ENCODE measurements at regions not wholly inside any gene's neighbourhood (a gene's known extent, or its start where the extent isn't known, plus 50 kb on each side); places are given as distances from the start of the nearest gene placed in this dataset.

DNA sequence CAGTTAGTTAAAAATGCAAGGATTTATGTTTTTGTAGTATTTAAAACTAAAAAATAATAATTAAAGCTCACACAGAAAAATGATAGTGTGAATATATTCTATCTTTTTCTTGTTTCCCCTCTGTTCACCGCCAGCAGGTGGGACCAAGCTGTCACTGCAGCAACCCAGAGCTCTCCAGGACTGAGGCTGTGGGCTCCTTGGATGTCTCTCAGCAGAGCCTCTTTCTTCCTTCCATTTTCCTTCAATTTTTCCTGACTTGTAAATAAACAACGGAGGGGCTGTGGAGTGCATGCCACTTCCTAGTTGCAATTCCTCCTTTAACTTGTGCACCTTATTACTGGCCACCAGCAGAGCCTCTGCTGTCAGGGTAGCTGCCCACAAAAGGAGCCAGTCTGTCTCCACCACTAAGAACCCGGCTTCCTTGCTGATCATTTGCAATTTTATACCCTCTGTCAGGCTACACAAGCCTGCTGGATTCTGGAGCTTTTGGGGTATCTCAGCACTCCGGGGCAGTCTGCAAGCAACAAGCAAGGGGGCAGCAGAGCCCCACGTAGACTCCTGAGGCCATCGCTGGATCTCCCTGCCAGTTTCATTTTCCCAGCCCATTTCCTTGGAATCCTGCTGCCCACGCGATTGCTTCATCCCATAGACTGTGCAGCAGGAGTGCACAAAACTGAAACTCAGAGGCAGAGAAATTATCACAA lies 1467.4 kb downstream of the C4orf33 start:
- peak; percentile 13 to 39 for DNase-seq

- DNase-seq, result no peak
Measured at GRCh38 chr4:130563889-130564418, 1468.0 kb downstream of the C4orf33 start.

DNA sequence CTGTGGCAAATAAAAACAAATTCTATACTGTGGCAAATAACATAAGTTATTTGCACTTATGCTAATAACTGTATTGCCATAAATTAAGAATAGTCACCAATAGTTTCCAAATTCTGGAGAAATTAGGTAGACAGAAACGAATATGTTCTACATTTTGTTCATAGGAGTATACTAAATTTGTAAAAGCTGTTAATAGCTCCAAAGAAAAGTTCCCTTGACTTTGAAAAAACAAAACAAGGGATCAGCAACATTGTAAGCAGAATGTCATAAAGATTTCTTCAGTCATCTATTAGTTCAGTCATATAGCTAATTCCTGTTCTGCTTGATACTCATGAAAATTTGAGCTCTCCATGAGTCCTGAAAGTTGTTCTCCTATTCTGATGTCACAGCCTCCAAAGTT lies 1472.8 kb downstream of the C4orf33 start:
- no peak for DNase-seq

- DNase-seq, result no peak
Measured at GRCh38 chr4:130573742-130574141, 1477.8 kb downstream of the C4orf33 start.

DNA sequence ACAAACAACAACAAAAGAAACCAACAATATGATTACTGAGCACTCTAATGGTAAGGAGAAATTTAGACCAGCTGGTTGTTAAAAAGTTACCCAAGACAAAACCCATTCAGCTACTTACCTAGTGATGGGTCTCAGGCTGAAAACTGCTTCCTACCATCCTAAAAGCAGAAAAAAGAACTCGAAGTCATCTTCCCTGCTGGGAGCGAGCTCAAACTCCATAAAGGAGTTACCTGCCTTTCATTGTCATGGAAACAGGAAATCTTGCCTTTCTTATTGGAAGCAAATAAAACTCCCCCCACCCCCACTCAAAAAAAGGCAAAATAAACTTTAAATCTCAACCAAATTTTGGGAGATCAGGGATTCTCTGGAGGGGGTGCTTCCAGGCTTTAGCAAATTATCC lies 1478.3 kb downstream of the C4orf33 start:
- no peak for DNase-seq

DNA sequence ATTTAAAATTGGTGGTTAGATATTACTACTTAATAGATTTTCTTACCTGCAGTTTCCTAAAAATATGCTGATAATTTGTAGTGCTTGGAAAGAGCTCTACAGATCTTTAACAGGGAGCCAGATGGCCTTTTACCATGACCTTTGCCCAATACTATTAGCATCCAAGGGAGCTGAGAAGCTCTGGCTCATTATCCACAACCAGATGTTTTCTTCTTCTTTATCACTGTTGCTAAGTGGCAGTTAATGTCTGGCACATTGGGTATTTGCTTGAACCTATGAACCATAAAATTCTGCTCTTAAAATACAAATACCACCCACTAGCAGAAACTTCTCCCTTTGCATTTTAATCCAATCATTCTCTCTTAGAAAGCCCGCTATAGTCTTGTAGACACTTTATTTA lies 1480.3 kb downstream of the C4orf33 start:
- DNase-seq, result peak in 1 of 2 experiments; percentile 0

GRCh38 chr4:130591091-130591490 lies 1495.1 kb downstream of the C4orf33 start:
- DNase-seq, result no peak

- DNase-seq, result no peak
Measured at GRCh38 chr4:130600706-130601105, 1504.8 kb downstream of the C4orf33 start.

DNA sequence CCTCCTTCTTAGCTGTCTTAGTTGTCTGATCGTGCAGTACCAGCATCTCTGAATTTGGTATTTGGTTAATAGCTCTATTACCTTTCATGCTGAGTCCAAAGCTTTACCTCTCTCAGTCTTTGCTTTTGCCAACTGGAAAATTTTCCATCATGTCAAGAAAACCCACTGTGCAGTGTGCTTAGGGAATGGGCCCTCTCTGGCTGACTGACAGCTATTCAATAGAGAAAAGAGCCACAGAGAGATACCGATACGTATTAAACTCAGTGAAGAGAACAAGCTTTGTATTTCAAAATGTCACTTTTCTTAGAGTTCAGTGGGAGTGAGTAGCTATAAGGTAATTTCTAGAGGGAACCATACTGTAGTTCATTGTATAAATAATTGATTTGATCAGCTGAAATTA lies 1507.1 kb downstream of the C4orf33 start:
- DNase-seq, result no peak

DNA sequence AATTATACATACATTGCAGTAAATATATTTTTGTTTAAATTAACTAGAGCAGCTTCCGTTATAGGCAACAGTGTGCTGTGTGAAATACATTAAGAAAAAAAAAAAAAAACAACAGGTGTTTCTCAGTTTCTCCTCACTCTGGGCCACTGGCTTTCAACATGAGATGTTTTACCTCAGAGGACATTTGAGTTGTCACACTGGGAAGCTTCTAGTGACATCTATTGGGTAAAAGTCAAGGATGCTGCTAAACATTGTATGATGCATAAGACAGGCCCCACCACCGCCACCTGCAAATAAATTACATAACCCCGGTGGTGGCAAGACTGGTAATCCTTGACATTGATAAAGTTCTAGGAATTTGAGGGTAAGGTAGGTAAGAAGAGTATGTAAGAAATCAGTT lies 1512.2 kb downstream of the C4orf33 start:
- no peak for DNase-seq

DNA sequence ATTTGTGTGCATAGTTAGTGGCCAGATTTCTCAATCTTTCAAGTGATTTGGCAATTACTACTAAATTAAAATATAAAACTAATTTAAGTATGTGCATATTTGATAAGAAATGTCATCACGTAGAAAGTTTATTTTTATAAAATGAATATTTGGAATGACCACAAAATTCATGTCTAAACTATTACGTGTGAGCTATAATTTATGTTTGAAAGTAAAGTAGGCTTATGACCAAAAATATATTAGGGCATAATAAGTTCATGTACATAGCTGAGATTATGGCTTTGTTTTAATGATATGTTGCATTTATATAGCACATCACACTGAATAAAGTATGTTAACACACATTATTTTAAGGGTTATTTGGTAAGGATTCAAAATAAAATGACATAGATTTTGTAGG lies 1532.6 kb downstream of the C4orf33 start:
- DNase-seq, result no peak

DNA sequence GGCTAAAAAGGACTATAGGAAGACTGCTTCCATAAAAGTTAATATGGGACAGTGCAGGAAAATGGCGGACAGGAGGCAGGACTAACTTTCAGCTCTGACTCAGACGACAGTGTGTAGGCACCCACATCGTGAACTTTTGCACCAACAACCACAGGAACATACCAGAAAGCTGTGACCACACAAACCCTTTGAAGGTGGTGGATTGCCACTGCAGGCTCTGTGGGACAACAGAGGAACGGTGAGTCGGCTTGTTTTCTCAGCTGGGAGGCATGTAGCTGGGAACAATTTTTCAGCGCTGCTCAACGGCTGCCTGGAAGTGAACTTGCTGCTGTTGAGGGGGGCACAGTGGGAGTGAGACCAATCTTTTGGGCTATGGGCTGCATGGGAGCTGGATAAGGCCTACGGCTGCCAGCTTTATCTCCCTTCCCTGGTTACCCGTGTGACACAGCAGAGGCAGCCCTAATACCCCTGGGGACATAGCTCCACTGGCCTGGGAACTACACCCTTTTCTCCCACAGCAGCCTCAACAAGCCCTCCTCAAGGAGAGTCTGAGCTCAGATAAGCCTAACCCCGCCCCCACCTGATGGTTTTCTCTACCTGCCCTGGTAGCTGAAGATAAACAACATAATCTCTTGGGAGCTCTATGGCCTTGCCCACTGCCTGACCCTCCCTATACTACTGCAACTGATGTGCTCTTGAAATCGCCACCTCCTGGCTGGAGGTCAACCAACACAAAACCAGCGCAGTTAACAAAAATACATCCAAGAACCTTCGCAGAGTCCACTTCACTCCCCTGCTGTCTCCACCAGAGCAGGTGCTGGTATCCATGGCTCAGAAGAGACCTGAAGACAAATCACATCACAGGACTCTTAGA lies 1537.0 kb downstream of the C4orf33 start:
- DNase-seq, result no peak

DNA sequence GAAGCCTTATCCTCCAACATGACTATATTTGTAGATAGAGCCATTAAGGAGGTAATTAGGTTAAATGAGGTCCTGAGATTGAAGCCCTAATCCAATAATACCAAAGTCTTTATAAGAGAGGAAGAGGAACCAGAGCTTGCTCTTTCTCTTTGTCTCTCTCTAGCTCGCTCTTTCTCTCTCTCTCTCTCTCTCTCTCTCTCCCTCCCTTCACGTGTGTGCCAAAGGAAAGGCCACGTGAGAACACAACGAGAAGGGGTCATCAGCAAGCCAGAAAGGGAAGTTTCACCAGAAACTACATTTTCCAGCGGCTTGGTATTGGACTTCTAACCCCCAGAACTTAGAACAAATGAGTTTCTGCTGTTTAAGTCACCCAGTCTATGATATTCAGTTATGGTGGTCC lies 1540.5 kb downstream of the C4orf33 start:
- DNase-seq, result no peak

GRCh38 chr4:130640592-130640991 lies 1544.6 kb downstream of the C4orf33 start:
- DNase-seq, result peak in 1 of 2 experiments; percentile 1

- no peak for DNase-seq
Measured at GRCh38 chr4:130646886-130647285, 1550.9 kb downstream of the C4orf33 start.

DNA sequence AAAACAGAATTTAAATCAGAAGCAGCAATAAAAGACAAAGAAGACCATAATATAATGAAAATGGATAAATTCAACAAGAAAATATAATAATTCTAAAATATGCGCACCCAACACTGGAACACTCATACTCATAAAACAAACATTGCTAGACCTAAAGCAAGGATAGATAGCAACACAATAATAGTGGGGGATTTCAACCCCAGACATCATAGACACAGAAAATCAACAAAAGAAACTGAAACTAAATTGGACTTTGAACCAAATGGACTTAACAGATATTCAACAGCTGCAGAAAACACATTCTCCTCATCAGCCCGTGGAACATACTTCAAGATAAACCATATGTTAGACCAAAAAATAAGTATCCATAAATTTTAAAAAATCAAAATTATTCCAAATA lies 1552.6 kb downstream of the C4orf33 start:
- DNase-seq, result no peak

GRCh38 chr4:130653842-130654241 lies 1557.9 kb downstream of the C4orf33 start:
- DNase-seq, result no peak

GRCh38 chr4:130659320-130659719 lies 1563.4 kb downstream of the C4orf33 start:
- no peak for DNase-seq

DNA sequence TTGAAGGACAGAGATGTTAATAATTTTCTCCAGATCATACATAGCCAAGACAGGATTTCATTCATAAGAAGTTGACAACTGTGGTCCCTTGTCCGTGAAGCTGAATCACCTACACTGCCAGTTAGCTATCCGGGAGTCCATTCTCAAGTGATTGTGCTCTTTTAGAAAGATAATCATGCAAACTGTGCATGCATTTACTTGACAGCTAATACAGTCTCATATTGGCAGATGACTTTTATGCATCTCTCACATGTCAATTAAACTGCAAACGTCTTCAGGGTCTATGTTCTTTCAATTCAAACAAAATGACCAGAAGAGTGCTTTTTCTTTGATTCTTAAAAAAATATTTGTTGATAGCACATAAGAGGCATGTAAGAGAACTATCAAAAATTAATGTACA lies 1572.9 kb downstream of the C4orf33 start:
- no peak for DNase-seq

GRCh38 chr4:130675266-130675665 lies 1579.3 kb downstream of the C4orf33 start:
- DNase-seq, result peak in 1 of 2 experiments; percentile 3

GRCh38 chr4:130689181-130689580 lies 1593.2 kb downstream of the C4orf33 start:
- DNase-seq, result no peak

DNA sequence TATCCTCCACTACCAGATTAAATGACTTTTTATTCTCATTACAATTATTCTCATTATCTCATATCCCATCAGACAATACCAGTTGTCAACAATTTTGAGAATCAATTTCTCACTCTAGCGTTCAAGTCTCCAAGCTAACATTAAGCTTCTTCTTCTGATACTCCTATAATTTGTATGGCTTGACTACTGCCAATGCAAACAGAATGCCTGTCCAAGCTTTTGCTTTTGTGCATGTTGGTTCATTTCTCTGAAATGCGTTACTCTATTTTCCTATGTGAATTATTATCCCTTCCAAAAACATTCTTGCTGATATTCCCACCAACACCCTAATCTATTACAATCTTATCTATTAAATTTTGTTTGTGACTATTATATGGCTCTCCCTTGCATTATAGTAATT lies 1602.3 kb downstream of the C4orf33 start:
- no peak for DNase-seq

GRCh38 chr4:130699004-130699403 lies 1603.1 kb downstream of the C4orf33 start:
- no peak for DNase-seq
